Right cardiac atrium (tissue), 5 donors: ENCODE measurements at regions not wholly inside any gene's neighbourhood (a gene's known extent, or its start where the extent isn't known, plus 50 kb on each side); places are given as distances from the start of the nearest gene placed in this dataset.

ENCODE experiments used
- ATAC-seq, 2 donors: fragments of 200-7000 bp; cut with Tn5 transposase; one replicate each; pipeline versions ENCODE4 v1.8.0 to v1.9.1; 2020; ENCODE audit warnings: moderate library complexity in 2 of 2, mild to moderate bottlenecking in 1 of 2
- DNase-seq, 3 donors: peaks; one replicate each; pipeline ENCODE4 v3.0.0-alpha.2; 2020
- H3K27ac ChIP-seq: one replicate; pipeline ENCODE4 v1.5.1; 2013; ENCODE audit warnings: mild to moderate bottlenecking, low read length, control low read depth, moderate library complexity
- H3K27me3 ChIP-seq: one replicate; pipeline ENCODE4 v1.6.1; 2013; ENCODE audit not compliant: control insufficient read depth, insufficient read depth
- H3K4me1 ChIP-seq: one replicate; pipeline ENCODE4 v1.6.1; 2013; ENCODE audit warnings: low read length; ENCODE audit not compliant: control insufficient read depth, insufficient read depth
- H3K4me3 ChIP-seq: one replicate; pipeline ENCODE4 v1.5.1; 2013; ENCODE audit warnings: low read length, control low read depth
- H3K9me3 ChIP-seq: one replicate; pipeline ENCODE4 v1.6.1; 2013; ENCODE audit warnings: low read length; ENCODE audit not compliant: control insufficient read depth
- WGBS: extraction: QIAGEN DNeasy Blood & Tissue Kit; methylation state at CpG from one replicate; pipeline ENCODE4 v1.1.7; 2013; 5-methylcytosine and 5-hydroxymethylcytosine counted together
- intact Hi-C, 4 donors: fragments of 100-400 bp; cut with DNase I; formaldehyde crosslinking; loops; one replicate each; pipeline versions ENCODE4 v1.11.0 to v1.14.0; 2022 to 2023
- donor health status: healthy with polysubstance abuse.
- donor health status: DM: no; HTN: yes; CAD: no.
- donor health status: DM: no; HTN: no; CAD: no.
- donor health status: DM: no; HTN: yes; CAD: no; lungs with severe emphysema.
- donor health status: DM: yes; HTN: yes; CAD: no.

GRCh38 chr4:143023239-143023918 is 161.3 kb upstream of the USP38 start:
- Histone ChIP-seq H3K27me3 (no peaks in the 10 kb centered on the region), H3K4me3 (no peak overlapping the region), H3K4me1 (peaks cover 5% of the 10 kb centered on the region), H3K9me3 (no peaks in the 10 kb centered on the region), H3K27ac (no peak overlapping the region)
- ATAC-seq (no peak), DNase-seq (no peak)
- intact Hi-C loops: no loop called here

GRCh38 chr4:143025081-143025704 is 159.5 kb upstream of the USP38 start:
- intact Hi-C loops: loop anchor here in 1 of 4 donors (5.0 kb wide), 1 partner anchor 143 kb away; no protein-coding TSS in a partner anchor
- 68% methylated on average over 3 of the region's 3 CpGs for WGBS
- Histone ChIP-seq H3K4me3 (no peak overlapping the region), H3K4me1 (peaks cover 5% of the 10 kb centered on the region), H3K27ac (no peak overlapping the region), H3K9me3 (no peaks in the 10 kb centered on the region), H3K27me3 (no peaks in the 10 kb centered on the region)
- no peak for ATAC-seq
- no peak for DNase-seq

- Histone ChIP-seq H3K27me3 (no peaks in the 10 kb centered on the region), H3K4me3 (no peak overlapping the region), H3K27ac (no peak overlapping the region), H3K4me1 (peaks cover 5% of the 10 kb centered on the region), H3K9me3 (no peaks in the 10 kb centered on the region)
- 68% methylated on average over 1 of the region's 1 CpG for WGBS
- no peak for ATAC-seq
- intact Hi-C loops: loop anchor here in 1 of 4 donors (5.0 kb wide), 1 partner anchor 144 kb away; no protein-coding TSS in a partner anchor
- DNase-seq: no peak
Measured at GRCh38 chr4:143026459-143027170, 158.1 kb upstream of the USP38 start.

- no peaks in the 10 kb centered on the region for H3K9me3 ChIP-seq
- WGBS: 92% methylated on average over 1 of the region's 1 CpG
Measured at GRCh38 chr4:143035661-143036060, 149.1 kb upstream of the USP38 start.

GRCh38 chr4:143036443-143036842 is 148.3 kb upstream of the USP38 start:
- no peaks in the 10 kb centered on the region for H3K4me1 ChIP-seq
- DNase-seq (no peak), ATAC-seq (no peak)
- no peaks in the 10 kb centered on the region for H3K27me3 ChIP-seq
- no peak overlapping the region for H3K27ac ChIP-seq
- H3K4me3 ChIP-seq: no peak overlapping the region
- intact Hi-C loops: no loop called here
- H3K9me3 ChIP-seq: no peaks in the 10 kb centered on the region
- WGBS: 46% methylated on average over 2 of the region's 2 CpGs

More at GRCh38 chr4:143035661-143036060, 149.1 kb upstream of the USP38 start:
- no peak for ATAC-seq
- DNase-seq: no peak
- intact Hi-C loops: no loop called here
- no peaks in the 10 kb centered on the region for H3K27me3 ChIP-seq
- no peak overlapping the region for H3K4me3 ChIP-seq
- H3K27ac ChIP-seq: no peak overlapping the region
- H3K4me1 ChIP-seq: no peaks in the 10 kb centered on the region

GRCh38 chr4:143046454-143046853 is 138.3 kb upstream of the USP38 start:
- intact Hi-C loops: no loop called here
- no peaks in the 10 kb centered on the region for H3K4me1 ChIP-seq
- WGBS: 58% methylated on average over 4 of the region's 4 CpGs
- no peak overlapping the region for H3K4me3 ChIP-seq
- H3K9me3 ChIP-seq: no peaks in the 10 kb centered on the region
- no peak for DNase-seq
- ATAC-seq: peak; percentile 37 to 57
- H3K27ac ChIP-seq: no peak overlapping the region
- no peaks in the 10 kb centered on the region for H3K27me3 ChIP-seq

- ATAC-seq: no peak
- Histone ChIP-seq H3K27ac (no peak overlapping the region), H3K27me3 (no peaks in the 10 kb centered on the region), H3K9me3 (no peaks in the 10 kb centered on the region), H3K4me1 (no peaks in the 10 kb centered on the region), H3K4me3 (no peak overlapping the region)
- no peak for DNase-seq
- 82% methylated on average over 4 of the region's 4 CpGs for WGBS
- intact Hi-C loops: no loop called here
Measured at GRCh38 chr4:143046906-143047305, 137.8 kb upstream of the USP38 start.

- ATAC-seq (no peak), DNase-seq (no peak)
- 0% methylated on average over 1 of the region's 1 CpG for WGBS
- H3K9me3 ChIP-seq: no peaks in the 10 kb centered on the region
- no peaks in the 10 kb centered on the region for H3K27me3 ChIP-seq
- H3K4me3 ChIP-seq: no peak overlapping the region
- intact Hi-C loops: no loop called here
- no peak overlapping the region for H3K27ac ChIP-seq
- no peaks in the 10 kb centered on the region for H3K4me1 ChIP-seq
Measured at GRCh38 chr4:143054971-143055370, 129.7 kb upstream of the USP38 start.

GRCh38 chr4:143055997-143056396 is 128.7 kb upstream of the USP38 start:
- no peaks in the 10 kb centered on the region for H3K9me3 ChIP-seq
- 95% methylated on average over 4 of the region's 4 CpGs for WGBS
- H3K4me1 ChIP-seq: no peaks in the 10 kb centered on the region
- H3K27me3 ChIP-seq: no peaks in the 10 kb centered on the region
- H3K4me3 ChIP-seq: no peak overlapping the region
- ATAC-seq: no peak
- DNase-seq: no peak
- no peak overlapping the region for H3K27ac ChIP-seq
- intact Hi-C loops: no loop called here

- ATAC-seq (no peak), DNase-seq (no peak)
- intact Hi-C loops: no loop called here
- 80% methylated on average over 4 of the region's 4 CpGs for WGBS
- no peak overlapping the region for H3K27ac ChIP-seq
- H3K4me1 ChIP-seq: no peaks in the 10 kb centered on the region
- no peaks in the 10 kb centered on the region for H3K27me3 ChIP-seq
- H3K9me3 ChIP-seq: no peaks in the 10 kb centered on the region
- no peak overlapping the region for H3K4me3 ChIP-seq
Measured at GRCh38 chr4:143071351-143071750, 113.4 kb upstream of the USP38 start.

- no peak for DNase-seq
- no peaks in the 10 kb centered on the region for H3K9me3 ChIP-seq
- H3K27me3 ChIP-seq: no peaks in the 10 kb centered on the region
- no peak overlapping the region for H3K4me3 ChIP-seq
- intact Hi-C loops: no loop called here
- no peak for ATAC-seq
- H3K4me1 ChIP-seq: no peaks in the 10 kb centered on the region
- WGBS: 60% methylated on average over 4 of the region's 4 CpGs
- no peak overlapping the region for H3K27ac ChIP-seq
Measured at GRCh38 chr4:143076723-143077122, 108.0 kb upstream of the USP38 start.
